B cell (primary cell): ENCODE measurements at regions not wholly inside any gene's neighbourhood (a gene's known extent, or its start where the extent isn't known, plus 50 kb on each side); places are given as distances from the start of the nearest gene placed in this dataset.

ENCODE experiments used
- ATAC-seq: fragments of 200-7000 bp; cut with Tn5 transposase; one replicate; pipeline ENCODE4 v1.10.0; 2021; ENCODE audit warnings: low read depth, mild to moderate bottlenecking, moderate number of reproducible peaks, moderate library complexity
- CTCF ChIA-PET: fragments of 350-600 bp; sonication (Branson Sonifier 250); formaldehyde crosslinking; loops from one replicate; lab custom pipeline; 2021; ENCODE audit warnings: antibody characterized with exemption, inconsistent platforms; lab: Charles Lee
- POLR2A ChIA-PET: fragments of 350-600 bp; sonication (Branson Sonifier 250); formaldehyde crosslinking; loops from one replicate; lab custom pipeline; 2021; ENCODE audit warnings: antibody characterized with exemption; lab: Charles Lee
- DNase-seq: peaks from one replicate; pipeline ENCODE4 v3.0.0; 2013
- H2AFZ ChIP-seq: 2 replicates; pipeline ENCODE4 v1.6.1; 2012; ENCODE audit warnings: mild to moderate bottlenecking, low read depth, low read length; ENCODE audit not compliant: insufficient read depth, poor library complexity, severe bottlenecking
- H3K27ac ChIP-seq, 2 donors: 1 replicate in 1 of 2; 2 replicates in 1 of 2; pipeline ENCODE4 v1.5.1; 2012 to 2013; ENCODE audit warnings: low read length in 2 of 2, mild to moderate bottlenecking in 2 of 2, moderate library complexity in 1 of 2
- H3K27me3 ChIP-seq, 4 experiments: fragments of 200-600 bp in 1 of 4; sonication (generic) in 1 of 4; replicated peaks in 1 of 4; 1 replicate in 2 of 4; 2 replicates in 2 of 4; pipeline versions ENCODE4 v1.6.1 to v1.7.0; 2013 to 2016; ENCODE audit warnings: low read length in 3 of 4, mild to moderate bottlenecking in 2 of 4, mixed read lengths in 1 of 4, moderate library complexity in 1 of 4; ENCODE audit not compliant: insufficient read depth in 4 of 4, control insufficient read depth in 3 of 4; ENCODE audit errors: control extremely low read depth in 1 of 4
- H3K36me3 ChIP-seq, 2 experiments: replicated peaks in 1 of 2; 1 replicate in 1 of 2; 2 replicates in 1 of 2; pipeline versions ENCODE4 v1.6.1 to v1.7.1; 2013; ENCODE audit warnings: low read length in 1 of 2; ENCODE audit not compliant: insufficient read depth in 2 of 2, control insufficient read depth in 1 of 2; ENCODE audit errors: control extremely low read depth in 1 of 2, extremely low read depth in 1 of 2
- H3K4me1 ChIP-seq, 2 donors: fragments of 200-600 bp in 1 of 2; sonication (generic) in 1 of 2; 1 replicate in 1 of 2; 2 replicates in 1 of 2; pipeline versions ENCODE4 v1.5.1 to v1.6.1; 2013 to 2017; ENCODE audit warnings: low read length in 2 of 2; ENCODE audit not compliant: control insufficient read depth in 2 of 2, insufficient read depth in 2 of 2
- H3K4me2 ChIP-seq: replicated peaks from 2 replicates; pipeline ENCODE3; 2012; ENCODE audit warnings: mild to moderate bottlenecking, low read depth, low read length; ENCODE audit not compliant: poor library complexity, severe bottlenecking
- H3K4me3 ChIP-seq, 5 experiments: fragments of 200-600 bp in 1 of 5; sonication (generic) in 1 of 5; 1 replicate in 3 of 5; 2 replicates in 2 of 5; pipeline versions ENCODE4 v1.5.1 to v1.7.0; 2011 to 2016; ENCODE audit warnings: low read length in 4 of 5, mild to moderate bottlenecking in 4 of 5, low read depth in 2 of 5, control low read depth in 1 of 5, moderate library complexity in 1 of 5; ENCODE audit not compliant: insufficient read depth in 1 of 5; ENCODE audit errors: control extremely low read depth in 1 of 5, extremely low read depth in 1 of 5
- H3K79me2 ChIP-seq: fragments of 200-600 bp; sonication (generic); one replicate; pipeline ENCODE4 v1.6.0; 2016; ENCODE audit warnings: low read length; ENCODE audit not compliant: control insufficient read depth, insufficient read depth
- H3K9ac ChIP-seq: fragments of 200-600 bp; sonication (generic); 2 replicates; pipeline ENCODE4 v1.6.1; 2017; ENCODE audit warnings: mild to moderate bottlenecking, low read length, moderate library complexity
- H3K9me3 ChIP-seq, 3 donors: one replicate each; pipeline versions ENCODE4 v1.6.1 to v1.7.1; 2013; ENCODE audit warnings: low read length in 2 of 3; ENCODE audit not compliant: control insufficient read depth in 2 of 3, insufficient read depth in 1 of 3; ENCODE audit errors: control extremely low read depth in 1 of 3
- H4K20me1 ChIP-seq: 2 replicates; pipeline ENCODE4 v1.6.0; 2012; ENCODE audit warnings: mild to moderate bottlenecking, low read length; ENCODE audit not compliant: insufficient read depth, control insufficient read depth, poor library complexity, severe bottlenecking
- H3K27ac Mint-ChIP-seq: one replicate; pipeline ENCODE4 v1.8.0; 2021; ENCODE audit warnings: mixed read lengths
- H3K27me3 Mint-ChIP-seq: one replicate; pipeline ENCODE4 v1.8.0; 2021; ENCODE audit warnings: mixed read lengths
- H3K4me1 Mint-ChIP-seq: one replicate; pipeline ENCODE4 v1.8.0; 2021; ENCODE audit warnings: mixed read lengths
- H3K4me3 Mint-ChIP-seq: one replicate; pipeline ENCODE4 v1.8.0; 2021; ENCODE audit warnings: mixed read lengths
- H3K9me3 Mint-ChIP-seq: one replicate; pipeline ENCODE4 v1.8.0; 2022; ENCODE audit warnings: mixed read lengths; ENCODE audit not compliant: insufficient read depth
- EZH2 ChIP-seq: IDR thresholded peaks from 2 replicates; pipeline ENCODE4 v1.6.1; 2012; ENCODE audit warnings: borderline replicate concordance, low read depth, mild to moderate bottlenecking, moderate library complexity, low read length; ENCODE audit not compliant: insufficient read depth, poor library complexity, severe bottlenecking
- WGBS: methylation state at CpG from one replicate; pipeline ENCODE4 v1.1.5; 2013; ENCODE audit warnings: missing lambda C conversion rate; ENCODE audit not compliant: insufficient coverage; 5-methylcytosine and 5-hydroxymethylcytosine counted together
- intact Hi-C: fragments of 100-400 bp; cut with micrococcal nuclease; formaldehyde crosslinking; loops from one replicate; pipeline ENCODE4 v1.10.0; 2022
- TF ChIP-seq, protein P1 (sequence below): fragments of 200-600 bp; IDR thresholded peaks from one replicate; pipeline ENCODE4 v1.8.0; 2022; ENCODE audit warnings: antibody characterized with exemption, mild to moderate bottlenecking

DNA sequence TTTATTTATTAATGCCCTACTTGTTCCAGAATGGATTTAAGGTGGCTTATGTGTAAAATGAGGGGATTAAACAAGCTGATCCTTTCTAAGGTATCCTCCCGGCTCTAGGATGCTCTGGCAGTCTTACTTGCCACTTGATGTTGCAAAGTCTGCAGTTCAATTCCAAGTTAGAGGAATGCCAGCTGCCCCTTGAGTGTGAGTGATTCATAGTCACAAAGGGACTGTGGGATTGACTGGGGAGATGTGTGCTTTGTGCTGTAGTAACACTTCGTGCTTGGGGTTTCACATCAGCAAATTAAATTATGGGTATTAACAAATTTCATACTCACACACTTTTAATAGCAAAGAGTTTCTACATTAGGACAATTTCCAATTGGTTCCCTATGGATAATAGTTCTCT is 550.8 kb upstream of the CADM1 start:
- no peaks in the 10 kb centered on the region for H4K20me1 ChIP-seq
- no peaks in the 10 kb centered on the region for H3K27me3 ChIP-seq
- H2AFZ ChIP-seq, result no peak overlapping the region
- intact Hi-C loops, result no loop called here
- no peak overlapping the region for H3K9ac ChIP-seq
- no peaks in the 10 kb centered on the region for H3K4me1 ChIP-seq
- no peak for DNase-seq
- no peaks in the 10 kb centered on the region for H3K9me3 ChIP-seq
- Mint-ChIP-seq H3K4me3 (no peak overlapping the region), H3K4me1 (no peaks in the 10 kb centered on the region), H3K27me3 (peaks cover 12% of the 10 kb centered on the region), H3K9me3 (peaks cover 2% of the 10 kb centered on the region), H3K27ac (no peak overlapping the region)
- ATAC-seq, result no peak
- ChIA-PET POLR2A (no interaction called here), CTCF (no interaction called here)
- H3K27ac ChIP-seq, result no peak overlapping the region
- H3K36me3 ChIP-seq, result no peaks in the 10 kb centered on the region
- no peaks in the 10 kb centered on the region for H3K79me2 ChIP-seq
- WGBS, result 86% methylated on average over 1 of the region's 2 CpGs
- TF ChIP-seq, protein P1, sequence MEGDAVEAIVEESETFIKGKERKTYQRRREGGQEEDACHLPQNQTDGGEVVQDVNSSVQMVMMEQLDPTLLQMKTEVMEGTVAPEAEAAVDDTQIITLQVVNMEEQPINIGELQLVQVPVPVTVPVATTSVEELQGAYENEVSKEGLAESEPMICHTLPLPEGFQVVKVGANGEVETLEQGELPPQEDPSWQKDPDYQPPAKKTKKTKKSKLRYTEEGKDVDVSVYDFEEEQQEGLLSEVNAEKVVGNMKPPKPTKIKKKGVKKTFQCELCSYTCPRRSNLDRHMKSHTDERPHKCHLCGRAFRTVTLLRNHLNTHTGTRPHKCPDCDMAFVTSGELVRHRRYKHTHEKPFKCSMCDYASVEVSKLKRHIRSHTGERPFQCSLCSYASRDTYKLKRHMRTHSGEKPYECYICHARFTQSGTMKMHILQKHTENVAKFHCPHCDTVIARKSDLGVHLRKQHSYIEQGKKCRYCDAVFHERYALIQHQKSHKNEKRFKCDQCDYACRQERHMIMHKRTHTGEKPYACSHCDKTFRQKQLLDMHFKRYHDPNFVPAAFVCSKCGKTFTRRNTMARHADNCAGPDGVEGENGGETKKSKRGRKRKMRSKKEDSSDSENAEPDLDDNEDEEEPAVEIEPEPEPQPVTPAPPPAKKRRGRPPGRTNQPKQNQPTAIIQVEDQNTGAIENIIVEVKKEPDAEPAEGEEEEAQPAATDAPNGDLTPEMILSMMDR, result no peak
- TF ChIP-seq EZH2, result no peak
- no peak overlapping the region for H3K4me2 ChIP-seq
- H3K4me3 ChIP-seq, result no peak overlapping the region

DNA sequence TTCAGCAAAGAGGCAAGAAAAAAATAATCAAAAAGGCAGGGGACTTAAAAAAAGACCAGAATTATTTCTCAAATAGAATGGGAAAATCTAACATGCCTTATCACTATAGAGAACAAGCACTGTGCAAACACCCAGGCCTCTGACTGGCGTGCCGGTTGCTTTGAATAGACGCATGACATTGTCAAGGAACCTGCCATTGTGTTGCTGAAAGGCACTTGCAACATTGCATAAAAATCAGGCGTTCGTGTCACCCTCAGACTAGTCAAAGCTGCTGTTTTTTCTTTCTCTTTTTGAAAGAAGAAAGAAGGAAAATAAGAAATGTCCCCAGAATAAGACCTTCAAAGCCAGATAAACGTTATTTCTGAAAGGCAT is 549.3 kb upstream of the CADM1 start:
- peaks cover 2% of the 10 kb centered on the region for H3K9me3 Mint-ChIP-seq
- TF ChIP-seq EZH2, result no peak
- TF ChIP-seq, protein P1, result no peak
- H3K27me3 Mint-ChIP-seq, result peaks cover 6% of the 10 kb centered on the region
- no peaks in the 10 kb centered on the region for H3K4me1 Mint-ChIP-seq
- Histone ChIP-seq H3K36me3 (no peaks in the 10 kb centered on the region), H3K4me3 (no peak overlapping the region), H3K79me2 (no peaks in the 10 kb centered on the region), H2AFZ (no peak overlapping the region), H3K4me1 (no peaks in the 10 kb centered on the region), H3K9me3 (no peaks in the 10 kb centered on the region), H3K4me2 (no peak overlapping the region), H3K27ac (no peak overlapping the region), H3K27me3 (no peaks in the 10 kb centered on the region), H4K20me1 (no peaks in the 10 kb centered on the region), H3K9ac (no peak overlapping the region)
- no peak for DNase-seq
- H3K4me3 Mint-ChIP-seq, result no peak overlapping the region
- intact Hi-C loops, result no loop called here
- H3K27ac Mint-ChIP-seq, result no peak overlapping the region
- ATAC-seq, result no peak
- ChIA-PET CTCF (no interaction called here), POLR2A (no interaction called here)
- WGBS, result 59% methylated on average over 5 of the region's 6 CpGs
